Left renal cortex interstitium (tissue), 4 donors: ENCODE measurements at regions not wholly inside any gene's neighbourhood (a gene's known extent, or its start where the extent isn't known, plus 50 kb on each side); places are given as distances from the start of the nearest gene placed in this dataset.

ENCODE experiments used
- DNase-seq, 4 donors: peaks; one replicate each; pipeline ENCODE4 v3.0.0-alpha.2; 2013; ENCODE audit warnings: low read depth in 4 of 4, low spot score in 2 of 4, missing footprints in 1 of 4

DNA sequence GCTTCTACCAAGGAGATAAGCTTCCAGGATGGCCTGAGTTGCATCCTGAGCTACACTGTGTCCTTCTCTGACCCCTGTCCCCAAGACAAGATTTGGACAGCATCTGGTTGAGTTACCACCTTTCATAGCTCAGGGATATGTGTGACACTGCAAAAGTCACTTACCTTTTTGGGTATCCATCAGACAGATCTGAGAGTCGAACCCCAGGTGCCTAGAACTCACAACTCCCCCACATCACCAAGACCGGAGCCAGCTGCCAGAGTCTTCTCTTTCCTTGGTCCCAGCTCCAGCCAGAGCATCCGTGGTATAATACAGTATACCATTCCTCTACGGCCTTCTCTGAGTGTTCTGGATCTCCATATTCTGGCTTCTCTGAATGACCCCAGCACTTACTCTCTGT is 133.0 kb downstream of the CD83 start:
- DNase-seq: no peak

DNA sequence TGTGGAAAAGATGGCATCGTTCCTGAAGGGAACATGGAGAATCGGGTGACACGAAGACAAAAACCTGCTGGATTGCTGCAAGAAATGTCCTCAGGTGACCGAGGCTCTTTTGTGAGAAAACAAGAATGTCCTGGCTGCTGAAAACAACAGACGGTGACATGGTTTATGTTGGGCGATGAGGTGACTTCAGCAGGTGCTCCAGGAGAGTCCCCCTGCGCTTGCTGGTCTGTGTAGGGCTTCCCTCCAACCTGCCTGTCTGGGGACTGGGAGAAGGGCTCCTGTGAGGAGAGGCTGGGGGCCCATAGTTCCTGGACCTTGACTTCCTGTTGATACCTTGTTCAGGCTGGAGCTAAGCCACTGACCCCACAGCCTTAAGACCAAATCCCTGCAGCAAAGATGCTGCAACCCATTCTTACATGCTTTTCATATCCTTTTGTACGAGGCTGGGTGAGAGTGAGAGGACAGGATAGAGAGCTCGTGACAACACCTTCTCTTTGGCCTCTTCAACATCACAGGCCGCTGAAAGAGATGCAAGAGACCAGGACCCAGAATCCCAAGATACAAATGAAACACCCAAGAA is 134.8 kb downstream of the CD83 start:
- no peak for DNase-seq

DNA sequence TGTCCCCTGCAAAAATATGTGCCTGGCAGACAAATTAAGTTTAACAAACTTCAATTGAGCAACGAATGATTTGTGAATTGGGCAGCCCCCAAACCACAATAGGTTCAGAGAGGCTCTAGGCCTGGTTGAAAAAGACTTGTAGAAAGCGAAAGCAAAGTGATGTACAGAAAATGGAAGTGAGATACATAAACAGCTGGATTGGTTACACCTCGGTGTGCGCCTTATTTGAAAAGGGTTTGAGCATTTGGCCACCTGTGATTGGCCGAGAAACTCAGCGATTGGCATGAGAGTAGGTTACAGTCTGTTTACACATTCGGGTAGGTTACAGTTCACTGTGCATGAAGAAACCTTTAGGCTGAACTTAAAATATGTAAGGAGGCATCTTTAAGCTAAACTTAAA is 136.9 kb downstream of the CD83 start:
- no peak for DNase-seq

DNA sequence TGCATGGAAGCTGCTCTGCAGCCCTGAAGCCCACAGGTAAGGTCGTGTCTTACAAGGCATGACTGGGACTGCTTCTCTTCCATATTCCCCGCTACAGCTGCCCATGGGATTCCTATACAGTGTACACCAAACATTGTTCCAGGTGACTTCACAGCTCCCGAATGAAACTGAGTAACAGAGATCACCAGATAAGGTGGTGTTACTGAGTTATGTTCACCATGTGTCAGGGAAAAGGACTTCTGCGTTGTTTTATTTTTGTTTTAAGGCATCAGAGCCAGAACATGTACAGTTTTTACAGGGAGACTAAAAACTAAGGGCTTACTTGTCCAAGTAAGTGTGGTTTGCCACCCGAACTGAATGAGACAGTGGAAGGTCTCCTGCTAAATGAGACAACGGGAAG is 138.3 kb downstream of the CD83 start:
- DNase-seq: no peak

DNA sequence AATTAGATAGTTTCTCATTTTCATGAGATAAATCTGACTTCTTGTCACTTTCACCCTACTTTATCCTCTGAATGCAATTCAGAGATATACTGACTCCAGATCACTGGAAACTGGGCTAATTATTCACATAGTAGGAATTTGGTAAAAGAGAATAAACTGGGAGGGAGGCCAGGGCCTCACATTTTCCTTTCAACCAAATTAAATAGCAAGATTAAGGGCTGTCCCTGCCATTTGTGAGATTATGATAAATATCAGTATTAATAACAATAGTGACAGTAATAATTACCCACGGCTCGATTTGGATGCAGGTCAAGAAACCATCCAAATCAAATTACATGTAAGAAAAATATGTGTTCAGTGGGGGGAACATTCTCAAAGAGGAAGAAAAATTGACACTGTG is 140.5 kb downstream of the CD83 start:
- no peak for DNase-seq

DNA sequence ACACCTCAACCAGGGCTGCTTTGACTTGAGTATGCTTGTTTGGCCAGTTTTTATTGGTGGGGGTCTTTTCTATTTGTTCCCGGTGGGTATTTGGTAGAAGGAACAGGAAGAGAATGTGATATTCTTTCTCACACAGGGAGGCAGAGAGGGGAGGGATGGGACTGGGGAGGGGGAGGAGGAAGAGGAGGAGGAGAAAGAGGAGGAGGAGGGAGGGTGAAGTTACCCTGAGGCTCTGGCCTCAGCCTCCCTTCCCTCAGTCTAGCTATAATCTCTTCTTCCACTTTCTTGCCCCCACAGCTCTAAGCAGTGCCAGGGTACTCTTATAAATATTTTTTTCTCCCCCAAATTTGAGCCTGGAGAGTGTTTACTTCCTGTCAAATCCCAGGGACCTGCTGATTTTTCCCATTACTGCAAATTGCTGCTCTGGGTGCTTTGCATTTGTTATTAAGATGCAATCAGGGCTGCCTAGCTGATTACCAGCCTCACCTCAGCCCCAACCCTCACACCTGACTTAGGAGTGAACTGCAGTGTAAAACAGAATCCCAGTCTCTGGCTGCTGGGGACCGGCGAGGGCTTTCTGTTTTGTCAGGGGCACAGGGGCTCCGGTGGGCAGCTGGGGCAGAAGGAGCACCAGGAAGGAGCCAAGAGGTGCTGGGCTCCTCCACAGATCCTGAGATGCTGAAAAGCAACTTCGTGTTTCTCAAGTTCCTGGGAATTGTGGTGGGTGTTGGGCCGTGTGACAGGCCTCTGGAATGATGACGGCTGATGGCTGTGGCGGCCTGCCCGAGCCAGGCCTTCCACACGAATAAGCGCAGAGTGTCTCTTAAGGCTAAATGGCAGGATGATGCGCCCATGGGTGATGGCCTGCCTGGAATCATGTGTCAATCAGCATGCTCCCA is 141.4 kb downstream of the CD83 start:
- no peak for DNase-seq

DNA sequence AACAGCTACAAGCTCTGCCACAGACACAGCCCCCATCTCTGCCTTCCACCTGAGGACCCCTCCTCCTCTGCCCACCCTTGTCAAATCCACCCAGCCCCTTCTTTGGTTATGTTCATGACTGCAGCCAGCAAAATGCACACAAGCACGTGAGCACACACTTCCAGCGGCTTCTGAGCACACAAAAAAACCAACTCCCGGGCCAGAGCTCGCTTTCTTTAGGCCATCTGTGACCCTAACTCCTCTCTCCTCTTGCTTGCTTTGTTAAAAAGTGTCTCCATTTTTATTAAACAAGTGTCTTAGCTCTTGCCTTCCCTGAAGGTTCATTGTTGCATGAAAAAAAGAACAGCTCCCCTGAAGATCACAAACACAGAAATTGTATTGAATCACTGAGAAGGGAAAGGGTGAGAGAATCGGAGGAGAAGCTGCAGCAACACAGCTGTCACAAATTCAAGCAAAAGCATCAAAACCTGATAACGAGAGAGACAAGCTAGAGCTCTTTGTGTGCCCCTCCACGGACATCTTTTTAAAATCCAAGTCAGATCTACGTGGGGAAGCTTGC is 142.1 kb downstream of the CD83 start:
- no peak for DNase-seq

DNA sequence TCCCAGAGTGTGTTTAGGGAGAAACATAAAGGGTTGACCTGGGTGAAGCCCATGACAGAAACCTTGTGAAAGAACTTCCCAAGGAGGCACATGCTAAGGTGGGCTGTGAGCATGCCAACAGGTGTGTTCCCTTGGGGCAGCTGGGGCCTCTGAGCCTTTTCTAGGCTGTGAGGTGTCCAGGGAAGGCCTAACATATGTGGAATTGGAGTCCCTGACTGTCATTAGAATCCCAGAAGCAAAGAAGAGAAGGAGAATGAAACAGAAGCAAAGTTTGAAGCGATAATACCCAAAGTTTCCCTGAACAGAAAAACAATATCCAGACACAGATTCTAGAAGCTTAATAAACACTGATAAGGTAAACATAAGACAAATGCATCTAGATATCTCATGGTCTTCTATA is 143.3 kb downstream of the CD83 start:
- no peak for DNase-seq

DNA sequence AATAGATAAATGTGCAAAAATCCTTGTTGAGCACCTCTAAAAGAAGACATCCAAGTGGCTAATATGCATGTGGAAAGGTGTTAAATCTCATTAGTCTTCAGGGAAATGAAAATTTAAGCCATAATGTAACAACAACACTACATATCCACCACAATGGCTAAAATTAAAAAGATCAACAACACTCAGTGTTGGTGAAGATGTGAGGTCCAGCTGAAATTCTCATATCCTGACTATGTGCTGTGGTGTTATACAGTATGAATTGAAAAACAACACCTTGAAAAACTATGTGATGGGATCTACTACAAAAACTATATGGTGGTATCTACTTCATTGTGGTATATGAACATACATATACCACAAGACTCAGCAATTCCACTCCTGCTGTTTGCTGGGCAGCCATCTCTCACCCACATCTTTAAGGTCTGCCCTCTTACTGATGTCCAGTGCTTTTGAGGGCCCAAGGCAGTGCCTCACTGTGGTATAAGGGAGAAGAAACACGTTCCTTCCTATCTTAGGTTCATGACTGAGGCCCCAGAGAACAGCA is 146.4 kb downstream of the CD83 start:
- DNase-seq: no peak

DNA sequence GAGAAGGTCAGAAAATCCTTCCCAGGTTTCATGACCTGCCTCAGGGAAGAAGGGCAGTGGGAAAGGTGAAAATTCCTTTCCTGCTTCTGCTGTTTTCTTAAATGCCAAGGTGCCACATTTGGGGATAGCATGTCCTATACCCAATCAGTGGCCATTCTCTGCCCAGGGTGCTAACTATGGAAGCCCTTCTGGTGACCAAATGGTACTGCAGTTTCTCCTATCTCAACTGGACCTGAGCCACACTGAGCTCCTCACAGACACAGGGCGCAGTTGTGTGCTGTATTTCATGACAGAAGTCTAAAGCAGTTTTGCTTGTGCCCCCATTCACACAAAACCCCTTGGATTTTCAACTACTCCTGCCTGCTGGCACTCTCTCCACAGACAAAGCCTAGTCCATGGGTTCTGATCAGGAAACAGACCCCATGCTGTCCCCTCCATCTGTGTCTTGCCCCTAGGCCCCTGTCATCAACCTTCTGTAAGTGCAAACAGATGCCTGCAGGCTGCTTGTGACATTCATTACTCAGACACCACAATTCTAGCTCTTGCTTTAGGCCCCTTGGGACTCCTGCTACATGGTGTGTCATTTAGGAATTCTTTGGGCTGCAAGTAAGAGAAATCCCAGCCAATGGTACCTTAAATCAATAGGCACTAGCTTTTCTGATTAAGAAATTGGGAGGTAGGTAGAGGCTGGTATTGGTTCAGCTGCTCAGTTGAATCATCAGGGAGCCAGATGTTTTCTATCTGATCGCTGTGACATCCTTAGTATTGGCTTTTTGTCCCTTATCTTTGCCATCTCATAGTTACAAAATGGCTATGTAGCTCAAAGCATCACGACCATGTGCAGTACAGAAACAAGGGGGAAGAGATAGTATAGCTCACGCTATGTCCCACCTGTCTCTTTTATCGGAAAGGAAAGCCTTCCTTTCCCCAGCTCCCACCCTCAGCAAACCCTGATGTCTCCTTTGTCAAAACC is 147.8 kb downstream of the CD83 start:
- DNase-seq: no peak

DNA sequence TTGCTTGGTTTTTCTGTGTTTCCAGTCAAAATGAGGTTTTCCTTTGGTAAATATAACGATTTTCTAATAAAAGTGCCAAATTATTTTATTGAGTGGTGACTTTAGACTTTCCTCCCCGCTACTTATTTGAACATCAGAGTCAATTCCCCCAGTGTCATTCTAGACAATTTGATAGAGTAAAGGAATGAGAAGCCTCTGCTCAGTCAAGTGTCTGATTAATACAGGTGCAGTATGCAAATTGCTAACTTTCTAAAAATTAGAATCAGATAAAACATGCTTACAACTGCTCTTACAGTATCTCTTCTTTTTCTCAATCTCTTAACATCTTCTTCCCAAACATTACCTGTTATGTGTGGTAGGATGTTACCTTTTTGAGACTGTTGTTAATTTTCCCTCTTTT is 148.7 kb downstream of the CD83 start:
- no peak for DNase-seq

DNA sequence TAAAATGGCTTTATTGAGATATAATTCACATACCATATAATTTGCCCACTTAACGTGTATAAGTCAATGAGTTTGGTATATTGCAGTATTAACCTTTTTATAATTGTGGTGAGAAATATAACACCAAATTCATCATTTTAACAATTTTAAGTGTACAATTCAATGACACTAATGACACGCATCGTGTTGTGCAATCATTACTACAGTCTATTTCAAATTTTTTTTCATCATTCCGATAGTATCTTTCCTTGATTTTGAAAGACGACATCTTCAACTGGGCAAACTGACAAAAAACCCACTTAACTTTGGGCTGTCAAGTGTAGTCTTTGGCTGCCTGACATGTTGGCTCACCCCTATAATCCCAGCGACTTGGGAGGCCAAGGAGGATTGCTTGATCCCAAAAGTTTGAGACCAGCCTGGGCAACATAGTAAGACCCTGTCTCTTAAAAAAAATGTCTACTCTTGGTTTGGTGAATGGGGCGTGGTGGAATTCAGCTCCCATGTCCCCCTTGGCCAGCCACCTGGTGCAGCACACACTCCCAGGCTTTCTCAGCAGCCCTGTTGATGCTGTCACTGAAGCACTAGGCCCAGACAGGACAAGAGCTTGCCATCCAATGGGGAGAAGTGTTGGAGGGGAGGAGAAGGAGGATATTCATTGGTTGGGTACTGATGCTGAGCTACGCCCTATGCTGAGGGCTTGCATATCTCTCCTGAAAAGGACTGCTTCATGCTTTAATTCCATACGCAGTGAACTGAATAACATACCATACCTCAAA is 150.5 kb downstream of the CD83 start:
- no peak for DNase-seq

DNA sequence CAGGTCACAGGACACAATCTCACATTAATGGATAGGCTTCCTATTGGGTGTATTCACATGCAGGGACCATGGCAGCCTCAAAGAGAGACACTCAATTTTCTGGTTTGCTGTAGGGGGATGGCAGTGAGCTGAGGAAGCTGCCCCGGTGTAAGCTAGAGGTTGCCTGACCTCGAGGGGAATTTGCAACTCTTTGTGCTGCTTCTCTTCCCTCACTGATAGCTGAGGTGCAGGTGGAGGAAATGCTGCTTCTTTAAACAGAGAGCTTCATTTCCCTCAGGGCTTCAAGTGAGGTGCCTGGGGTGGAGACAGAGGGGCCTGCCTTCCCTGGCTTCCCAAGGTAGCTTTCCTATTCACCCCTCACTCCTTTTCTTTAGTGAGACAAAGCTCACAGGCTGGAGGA is 151.9 kb downstream of the CD83 start:
- no peak for DNase-seq

DNA sequence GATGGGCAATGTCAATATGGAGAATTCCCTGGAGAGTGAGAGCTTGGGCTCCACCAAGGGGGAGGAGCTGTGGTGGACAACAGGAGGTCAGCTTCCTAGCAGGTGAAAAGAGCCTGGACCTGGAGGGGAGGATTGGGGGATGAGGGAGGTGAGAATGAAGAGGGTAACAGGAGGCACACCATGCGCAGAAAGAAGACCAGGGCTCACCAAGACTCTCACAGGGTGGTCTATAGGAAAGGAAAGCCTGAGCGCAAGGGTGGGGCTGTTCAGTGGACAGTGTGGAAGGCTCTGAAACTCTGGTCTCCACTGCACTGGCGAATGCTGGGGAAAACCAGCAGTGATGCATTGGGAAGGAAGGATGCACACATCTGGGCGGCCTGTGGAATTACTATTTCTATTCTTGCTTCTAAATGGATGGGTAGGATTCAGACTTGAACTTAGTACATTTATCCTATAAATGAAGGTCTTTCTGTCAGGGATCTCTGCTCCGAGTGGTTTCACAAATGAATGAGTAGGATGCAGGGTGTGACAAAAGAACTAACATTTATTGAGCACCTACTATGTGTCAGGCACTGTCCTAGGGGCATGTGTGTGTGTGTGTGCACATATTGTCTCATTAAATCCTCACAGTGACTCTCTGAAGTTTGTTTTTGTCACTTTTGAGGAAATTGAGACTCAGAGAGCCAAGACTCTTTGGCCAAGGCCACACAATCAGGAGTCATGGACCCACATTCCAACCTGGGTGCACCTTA is 152.7 kb downstream of the CD83 start:
- no peak for DNase-seq

DNA sequence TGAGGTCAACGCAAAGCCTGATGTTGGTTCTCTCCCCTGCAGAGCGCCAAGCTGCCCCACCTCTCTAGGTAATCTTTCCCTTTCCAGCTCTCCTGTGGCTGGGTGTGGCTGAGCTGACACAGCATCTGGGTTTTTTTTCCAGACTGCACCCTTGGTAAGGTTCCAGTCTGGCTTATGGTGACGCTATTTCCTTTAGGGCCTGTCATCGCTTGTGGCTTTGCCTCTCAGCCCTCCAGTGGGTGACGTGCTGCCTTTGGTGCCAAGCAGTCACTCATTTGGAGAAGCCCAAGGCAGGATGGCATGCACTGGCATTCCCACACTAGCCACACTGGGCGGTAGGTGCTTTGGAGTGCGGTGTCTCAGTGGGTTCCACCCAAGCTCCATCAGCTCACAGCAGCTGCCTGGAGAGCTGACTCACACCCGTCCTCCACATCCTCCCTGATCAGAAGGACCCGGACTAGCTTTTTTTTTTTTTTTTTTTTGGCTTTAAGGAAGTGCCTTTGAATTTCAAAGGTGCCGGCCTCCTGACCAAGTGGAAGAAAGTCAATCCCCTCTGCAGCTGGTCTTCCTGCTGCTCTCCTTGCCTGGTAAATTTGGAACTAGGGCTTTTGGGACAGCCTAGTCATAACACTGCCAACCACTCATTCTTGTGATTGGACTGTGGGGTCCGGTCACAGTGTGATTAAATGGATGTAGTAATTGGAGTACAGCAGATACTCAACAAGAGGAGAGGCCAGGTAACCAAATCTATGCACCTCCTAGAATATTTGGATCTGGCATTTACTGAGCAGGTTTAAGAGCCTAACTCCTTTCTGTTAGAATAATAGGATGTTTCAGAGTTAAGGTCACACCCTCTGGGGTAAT is 153.6 kb downstream of the CD83 start:
- DNase-seq: no peak

DNA sequence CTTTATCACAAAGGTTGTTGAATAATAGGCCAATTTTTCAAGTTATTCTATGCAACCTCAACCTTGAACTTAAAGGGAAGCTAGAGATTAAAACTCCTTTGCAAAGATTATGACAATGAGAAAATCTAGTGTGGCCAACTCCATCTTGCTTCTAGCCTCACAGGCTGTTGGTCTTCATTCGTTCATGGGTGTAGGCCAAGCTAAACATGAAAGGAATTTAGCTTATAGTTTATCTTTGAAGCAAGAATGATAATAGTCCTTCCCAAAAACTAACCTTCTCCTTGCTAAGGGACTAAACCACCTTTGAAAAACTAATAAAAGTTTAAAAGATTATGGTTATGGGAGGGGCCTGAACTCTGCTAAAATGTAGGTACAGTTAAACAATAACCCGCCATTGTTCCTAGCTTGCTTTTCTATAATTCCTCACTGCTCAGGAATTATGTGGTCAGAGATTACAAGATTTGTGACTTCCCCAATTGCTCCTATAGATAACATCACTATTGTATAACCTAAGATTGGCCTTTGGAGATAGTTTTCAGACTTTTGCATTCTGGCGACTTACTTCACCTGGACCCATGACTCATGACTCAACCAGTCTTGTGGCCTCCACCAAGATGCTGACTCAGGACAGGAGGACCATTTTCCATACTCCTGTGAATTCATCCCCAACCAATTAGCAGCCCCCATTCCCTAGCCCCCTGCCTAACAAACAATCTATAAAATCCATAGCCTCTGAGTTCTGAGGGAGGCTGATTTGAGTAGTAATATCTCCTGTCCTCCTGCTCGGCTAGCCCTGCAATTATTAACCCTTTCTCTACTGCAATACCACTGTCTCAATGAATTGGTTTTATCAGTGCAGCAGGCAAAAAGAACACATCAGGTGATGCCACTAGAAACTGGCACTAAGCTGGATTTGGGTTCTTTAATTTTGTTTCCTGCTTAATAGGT is 154.5 kb downstream of the CD83 start:
- no peak for DNase-seq

DNA sequence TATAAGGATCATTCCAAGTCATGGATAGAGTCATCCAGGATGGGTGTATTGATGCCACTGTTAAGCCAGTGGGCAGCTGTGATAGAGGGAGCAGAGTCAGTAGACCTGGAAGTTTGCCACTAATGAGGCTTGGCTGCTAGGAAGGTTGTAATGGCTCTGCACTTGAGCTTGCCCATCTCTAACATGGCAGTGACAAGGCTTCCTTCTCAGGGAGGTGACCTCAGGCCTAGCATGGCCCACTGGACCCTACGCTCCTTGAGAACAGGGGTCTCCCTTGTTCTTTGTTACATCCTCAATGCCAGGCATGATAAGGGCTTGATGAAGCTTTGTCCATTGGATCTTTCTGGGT is 155.1 kb downstream of the CD83 start:
- DNase-seq: no peak
